Thyroid gland (tissue), 4 donors: ENCODE measurements at regions not wholly inside any gene's neighbourhood (a gene's known extent, or its start where the extent isn't known, plus 50 kb on each side); places are given as distances from the start of the nearest gene placed in this dataset.

Source experiments
- CTCF ChIP-seq, 6 experiments: fragments of 200-600 bp in 3 of 6; fragments of 450-650 bp in 3 of 6; sonication (generic) in 3 of 6; IDR thresholded peaks; one replicate each; pipeline ENCODE4 v1.5.1; 2016 to 2019; ENCODE audit warnings: antibody characterized with exemption in 6 of 6, mild to moderate bottlenecking in 2 of 6, inconsistent platforms in 1 of 6, moderate library complexity in 1 of 6
- POLR2A ChIP-seq, 2 donors: fragments of 450-650 bp; IDR thresholded peaks; one replicate each; pipeline ENCODE4 v1.6.1; 2017; ENCODE audit warnings: antibody characterized with exemption in 2 of 2, mild to moderate bottlenecking in 2 of 2, moderate library complexity in 1 of 2

- no peak for TF ChIP-seq CTCF (IDR thresholded peaks at IDR 0.05)
- TF ChIP-seq POLR2A (IDR thresholded peaks at IDR 0.05), result no peak
Observed at GRCh38 chr4:60249784-60250183, 950.3 kb upstream of the ADGRL3 start.
